Dedifferentiated amniotic fluid mesenchymal stem cell (primary cell): ENCODE measurements at regions not wholly inside any gene's neighbourhood (a gene's known extent, or its start where the extent isn't known, plus 50 kb on each side); places are given as distances from the start of the nearest gene placed in this dataset.
"Not testable (repeated sequence)": the region's sequence is repeated elsewhere in the genome, so short reads cannot be mapped to it uniquely, and the experiment has no call there.

Experiments used
- DNase-seq: peaks from one replicate; pipeline ENCODE4 v3.0.0-alpha.2; 2016; ENCODE audit errors: extremely low spot score

- DNase-seq = no peak
Measured at GRCh38 chr7:118418433-118418832, 193.9 kb downstream of the ANKRD7 start.

- no peak for DNase-seq
Measured at GRCh38 chr7:118420888-118421287, 196.4 kb downstream of the ANKRD7 start.

DNA sequence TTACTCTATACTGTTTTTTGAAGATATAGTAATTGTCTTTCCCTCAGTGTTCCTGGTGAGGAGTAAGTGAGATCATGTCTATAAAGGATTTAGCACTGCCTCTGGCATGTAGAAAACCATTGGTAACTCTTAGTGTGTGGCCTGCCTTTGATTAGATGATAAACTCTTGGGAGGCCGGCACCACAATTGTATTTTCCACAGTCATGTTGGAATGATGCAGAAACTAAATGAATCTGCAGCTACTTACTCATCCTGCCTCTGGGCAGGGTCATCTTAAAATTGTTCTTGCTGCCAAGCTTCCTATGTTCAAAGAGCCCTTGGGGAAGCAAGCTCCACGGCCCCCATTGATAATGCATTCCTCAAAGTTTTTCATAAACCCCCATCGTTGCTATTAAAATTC, 204.6 kb downstream of the ANKRD7 start:
- no peak for DNase-seq

GRCh38 chr7:118436663-118437062, 212.2 kb downstream of the ANKRD7 start:
- DNase-seq = no peak

- not testable (repeated sequence) for DNase-seq
Measured at GRCh38 chr7:118449030-118449429, 224.5 kb downstream of the ANKRD7 start.

DNA sequence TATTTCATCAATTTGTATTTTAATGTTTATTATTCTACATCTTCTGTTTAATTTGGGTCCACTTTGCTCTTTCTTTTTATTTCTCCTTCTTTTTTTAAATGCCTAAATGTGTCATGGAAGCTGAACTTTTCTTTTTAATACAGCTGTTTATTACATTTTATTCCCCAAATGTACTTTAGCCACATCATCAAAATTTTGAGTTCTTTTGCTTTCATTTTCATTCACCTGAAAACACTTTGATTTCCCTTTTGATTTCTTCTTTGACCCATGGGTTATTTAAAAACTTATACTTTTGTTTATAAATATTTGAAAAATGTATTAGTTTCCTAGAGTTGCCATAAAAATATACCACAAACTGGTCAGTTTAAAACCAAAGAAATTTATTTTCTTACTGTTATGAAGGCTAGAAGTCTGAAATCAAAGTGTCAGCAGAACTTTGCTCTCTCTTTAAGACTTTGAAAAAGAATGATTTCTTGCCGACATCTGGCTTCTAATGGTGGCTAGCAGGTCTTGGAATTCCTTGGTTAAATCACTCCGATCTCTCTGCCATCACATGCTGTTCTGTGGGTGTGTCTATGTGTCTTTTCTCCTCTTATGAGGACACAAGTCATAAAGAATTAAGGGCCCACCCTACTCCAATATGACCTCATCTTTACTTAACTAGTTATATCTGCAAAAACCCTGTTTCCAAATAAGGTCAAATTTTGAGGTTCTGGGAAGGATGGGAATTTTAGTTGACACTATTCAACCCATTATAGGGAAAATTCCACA, 225.5 kb downstream of the ANKRD7 start:
- DNase-seq = no peak

GRCh38 chr7:118452128-118452527, 227.6 kb downstream of the ANKRD7 start:
- no peak for DNase-seq

DNA sequence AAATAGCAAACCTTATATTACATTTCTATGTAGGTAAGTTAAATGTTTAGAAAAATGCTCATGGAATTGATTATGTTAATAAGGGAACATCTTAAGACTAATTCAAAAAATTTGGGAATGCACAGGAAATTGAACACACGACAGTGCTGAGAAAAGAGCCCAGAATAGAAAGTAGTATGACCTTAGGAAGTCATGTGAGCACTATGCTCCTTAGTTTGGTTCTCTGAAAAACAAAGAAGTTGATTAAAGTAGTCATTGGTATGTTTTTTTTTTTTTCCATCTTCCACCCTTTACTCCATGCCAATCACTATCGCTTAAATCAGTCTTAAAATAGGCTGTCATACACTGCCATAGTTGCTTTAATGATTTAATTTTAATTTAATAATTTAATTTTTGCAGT, 242.9 kb downstream of the ANKRD7 start:
- DNase-seq = no peak

DNA sequence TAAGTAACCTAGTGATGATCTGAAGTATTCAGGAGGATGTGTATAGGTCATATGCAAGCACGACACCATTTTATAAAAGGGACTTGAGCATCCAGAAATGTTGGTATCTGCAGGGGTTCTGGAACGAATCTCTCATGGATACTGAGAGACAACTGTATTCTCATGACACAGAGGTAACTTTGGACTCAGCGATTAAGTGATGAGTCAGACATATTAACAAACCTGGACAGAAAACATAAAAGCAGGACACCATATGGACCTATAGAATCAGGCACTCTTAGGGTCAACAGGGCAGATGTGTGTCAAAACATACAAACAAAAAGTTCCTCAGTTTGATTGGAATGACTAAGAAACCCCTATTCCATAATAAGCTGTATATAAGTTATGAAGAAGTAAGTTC, 248.1 kb downstream of the ANKRD7 start:
- DNase-seq = no peak

DNA sequence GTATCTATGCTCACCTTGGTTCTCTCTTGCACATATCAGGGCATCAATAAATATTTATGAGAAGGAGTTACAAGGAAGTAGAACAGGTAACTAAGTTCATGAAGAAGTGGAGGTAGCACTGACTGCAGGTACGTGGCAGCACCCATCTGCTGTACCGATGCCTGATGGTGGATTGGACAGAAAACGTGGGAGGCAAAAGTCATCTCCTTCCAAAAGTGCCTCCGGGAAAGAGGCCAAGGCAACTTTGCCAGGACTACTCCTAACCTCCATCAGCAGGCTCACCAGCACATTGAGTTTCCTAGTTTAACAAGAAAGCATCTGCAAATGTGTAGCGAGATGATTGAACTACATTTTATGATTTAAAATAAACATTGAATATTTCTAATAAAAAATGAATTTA, 248.8 kb downstream of the ANKRD7 start:
- no peak for DNase-seq

GRCh38 chr7:118476036-118476435, 251.5 kb downstream of the ANKRD7 start:
- no peak for DNase-seq

GRCh38 chr7:118477036-118477435, 252.5 kb downstream of the ANKRD7 start:
- no peak for DNase-seq

GRCh38 chr7:118478236-118478635, 253.7 kb downstream of the ANKRD7 start:
- DNase-seq = no peak

- DNase-seq = no peak
Measured at GRCh38 chr7:118478931-118479330, 254.4 kb downstream of the ANKRD7 start.

DNA sequence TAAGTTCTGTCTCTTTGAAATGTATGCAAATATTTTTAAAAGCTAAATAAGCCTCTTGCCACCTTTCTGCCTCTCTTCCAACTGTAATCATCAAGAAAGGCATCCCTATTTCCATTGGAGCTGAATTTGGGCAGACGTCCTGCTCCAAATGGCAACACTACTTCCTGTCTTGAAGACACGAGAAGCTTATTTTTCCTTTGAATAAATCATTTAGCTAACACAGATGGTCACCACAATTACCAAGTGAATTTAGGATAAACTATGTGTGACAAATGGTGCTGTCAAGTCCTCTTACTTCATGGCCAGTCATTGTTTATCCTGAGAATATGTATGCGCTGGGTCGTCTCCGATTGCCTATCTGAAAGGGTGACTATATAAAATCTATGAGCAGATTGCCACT, 268.0 kb downstream of the ANKRD7 start:
- DNase-seq = no peak

DNA sequence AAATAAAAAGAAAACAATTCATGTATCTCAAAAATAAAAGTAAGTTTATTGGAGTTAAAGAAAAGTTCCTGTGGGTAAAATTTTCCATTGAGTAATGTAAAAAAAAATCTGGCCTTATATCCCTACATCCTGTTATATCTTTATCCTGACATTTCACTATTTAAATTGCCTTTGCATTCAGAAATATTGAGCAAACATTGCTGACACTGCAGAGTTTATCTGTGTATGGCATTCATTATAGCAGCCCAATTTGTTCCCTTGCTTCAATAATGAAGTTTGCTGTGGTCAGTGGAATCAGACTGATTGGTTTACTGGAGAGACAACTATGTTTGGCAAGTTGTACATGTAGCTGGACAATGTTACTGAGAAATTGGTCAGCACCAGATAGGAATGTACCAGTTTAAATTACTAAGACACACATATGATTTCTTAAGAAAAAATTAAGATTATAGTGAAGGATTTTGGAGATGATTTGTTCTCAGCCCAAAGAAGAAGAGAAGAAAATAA, 271.7 kb downstream of the ANKRD7 start:
- DNase-seq = no peak

DNA sequence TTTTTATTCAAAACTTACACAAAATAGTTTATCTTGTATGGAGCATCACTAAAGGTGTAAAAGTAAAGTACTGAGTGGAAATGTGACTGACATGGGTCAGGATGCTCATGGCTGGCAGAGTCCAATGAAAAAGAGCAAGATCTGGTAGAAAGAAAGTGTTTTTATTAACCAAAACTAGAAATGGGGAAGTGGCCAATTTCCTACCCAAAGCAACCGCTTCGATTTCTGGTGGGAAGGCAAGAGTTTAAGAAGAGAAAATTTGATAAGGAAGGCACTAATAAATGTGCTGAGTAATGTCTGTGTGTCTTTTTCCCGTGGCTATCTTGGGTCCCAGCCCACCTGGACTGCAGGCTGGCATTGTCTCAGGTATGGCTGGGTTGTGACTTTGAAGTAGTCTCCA, 277.7 kb downstream of the ANKRD7 start:
- DNase-seq = no peak

GRCh38 chr7:118511146-118511545, 286.6 kb downstream of the ANKRD7 start:
- no peak for DNase-seq

GRCh38 chr7:118517275-118517674, 292.8 kb downstream of the ANKRD7 start:
- no peak for DNase-seq

- no peak for DNase-seq
Measured at GRCh38 chr7:118525020-118525419, 300.5 kb downstream of the ANKRD7 start.

- no peak for DNase-seq
Measured at GRCh38 chr7:118531566-118531965, 307.1 kb downstream of the ANKRD7 start.

DNA sequence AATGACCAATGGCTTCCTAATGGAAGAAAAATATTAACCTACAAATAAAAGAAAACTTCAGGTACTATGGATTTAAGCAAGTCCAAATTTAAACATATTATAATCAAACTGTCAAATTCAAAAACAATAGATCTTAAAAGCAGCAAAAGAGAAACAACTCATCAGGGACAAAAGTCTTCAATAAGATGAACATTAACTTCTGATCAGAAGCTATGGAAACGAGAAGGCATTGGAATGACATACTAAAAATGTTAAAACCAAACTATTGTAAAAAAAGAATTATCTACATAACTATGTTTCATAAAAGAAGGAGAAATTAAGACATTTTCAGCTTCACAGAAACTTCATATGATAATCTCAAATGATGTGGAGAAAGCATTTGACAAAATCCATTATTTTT, 334.7 kb downstream of the ANKRD7 start:
- DNase-seq = no peak

DNA sequence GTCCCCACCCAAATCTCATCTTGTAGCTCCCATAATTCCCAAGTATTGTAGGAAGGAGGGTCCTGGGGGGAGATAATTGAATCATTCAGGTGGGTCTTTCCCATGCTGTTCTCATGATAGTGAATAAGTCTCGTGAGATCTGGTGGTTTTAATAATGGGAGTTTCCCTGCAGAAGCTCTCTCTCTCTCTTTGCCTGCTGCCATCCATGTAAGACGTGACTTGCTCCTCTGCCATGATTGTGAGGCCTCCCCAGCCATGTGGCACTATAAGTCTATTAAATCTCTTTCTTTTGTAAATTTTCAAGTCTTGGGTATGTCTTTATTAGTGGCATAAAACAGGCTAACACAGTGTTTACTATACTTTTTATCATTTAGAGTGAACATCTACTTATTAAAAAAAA, 338.8 kb downstream of the ANKRD7 start:
- no peak for DNase-seq

- DNase-seq = no peak
Measured at GRCh38 chr7:118572604-118573003, 348.1 kb downstream of the ANKRD7 start.
